ENCODE measurements at regions not wholly inside any gene's neighbourhood (a gene's known extent, or its start where the extent isn't known, plus 50 kb on each side); places are given as distances from the start of the nearest gene placed in this dataset.

GRCh38 chr2:128499367-128500137, 180.9 kb upstream of the HS6ST1 start (continued):
- no peak for TF ChIP-seq ZNF280B (CRISPR knock-in tag; IDR thresholded peaks at IDR 0.05; ENCODE audit: borderline replicate concordance)
- TF ChIP-seq ZNF790 (CRISPR knock-in tag; IDR thresholded peaks at IDR 0.05; ENCODE audit: borderline replicate concordance) = no peak
- no peak for TF ChIP-seq ZBTB33 (CRISPR knock-in tag; IDR thresholded peaks at IDR 0.05)

GRCh38 chr2:128500138-128500800, 181.6 kb upstream of the HS6ST1 start:
- BruUV-seq (replicated peaks) = no TSS peak
- in situ Hi-C loops (cut with HindIII; ENCODE audit: extremely low pct_ligation_motif_present, low pct_unique_long_range_greater_than_20kb) = no loop called here

More at GRCh38 chr2:128500138-128500800, 181.6 kb upstream of the HS6ST1 start:
- Histone ChIP-seq H3K4me3 (replicated peaks in 1 of 3; ENCODE audit: insufficient read depth in 1 of 3, low read depth in 2 of 3, low read length in 3 of 3) (no peak overlapping the region), H3K4me2 (ENCODE audit: low read depth, low read length) (no peak overlapping the region), H2AFZ (ENCODE audit: low read length) (no peak overlapping the region), H3K9ac (ENCODE audit: insufficient read depth, low read depth, low read length) (no peak overlapping the region), H3K9me3 (ENCODE audit: low read length) (no peaks in the 10 kb centered on the region), H3K27ac (ENCODE audit: extremely low read length, insufficient read depth, low read length) (no peak overlapping the region), H3K79me2 (ENCODE audit: insufficient read depth, low read length) (no peaks in the 10 kb centered on the region), H3K27me3 (ENCODE audit: control insufficient read depth in 1 of 2, insufficient read depth in 2 of 2, low read length in 2 of 2) (peaks cover 6 to 35% of the 10 kb centered on the region in 2 experiments; a peak in 4 of 5 replicates), H3K36me3 (replicated peaks in 1 of 2; ENCODE audit: control insufficient read depth in 1 of 2, insufficient read depth in 2 of 2, low read length in 2 of 2) (no peaks in the 10 kb centered on the region), H4K20me1 (ENCODE audit: insufficient read depth, low read length) (no peaks in the 10 kb centered on the region), H3K4me1 (ENCODE audit: insufficient read depth, low read length) (no peaks in the 10 kb centered on the region)
- FAIRE-seq = no peak
- intact Hi-C loops (cut with micrococcal nuclease; ENCODE audit: unreplicated experiment) = no loop called here
- DNase-seq (ENCODE audit: low spot score) = no peak
- ChIA-PET CTCF (ENCODE audit: low intra/inter-chr PET ratio, low total read pairs) (no interaction called here), POLR2A (no interaction called here)
- ATAC-seq = no peak
- TF ChIP-seq E2F5 (CRISPR knock-in tag; conservative IDR thresholded peaks at IDR 0.05) (no peak), RAD21 (CRISPR knock-in tag; IDR thresholded peaks at IDR 0.05) (no peak)
- WGBS (ENCODE audit: low lambda C conversion rate) = 34% methylated on average over 10 of the region's 10 CpGs
